Thyroid gland (tissue), 4 donors: ENCODE measurements at regions not wholly inside any gene's neighbourhood (a gene's known extent, or its start where the extent isn't known, plus 50 kb on each side); places are given as distances from the start of the nearest gene placed in this dataset.

Source experiments
- POLR2A ChIP-seq, 2 donors: fragments of 450-650 bp; IDR thresholded peaks; one replicate each; pipeline ENCODE4 v1.6.1; 2017; ENCODE audit warnings: antibody characterized with exemption in 2 of 2, mild to moderate bottlenecking in 2 of 2, moderate library complexity in 1 of 2
- TF ChIP-seq, protein P1 (sequence below), 6 experiments: fragments of 200-600 bp in 3 of 6; fragments of 450-650 bp in 3 of 6; sonication (generic) in 3 of 6; IDR thresholded peaks; one replicate each; pipeline ENCODE4 v1.5.1; 2016 to 2019; ENCODE audit warnings: antibody characterized with exemption in 6 of 6, mild to moderate bottlenecking in 2 of 6, inconsistent platforms in 1 of 6, moderate library complexity in 1 of 6

DNA sequence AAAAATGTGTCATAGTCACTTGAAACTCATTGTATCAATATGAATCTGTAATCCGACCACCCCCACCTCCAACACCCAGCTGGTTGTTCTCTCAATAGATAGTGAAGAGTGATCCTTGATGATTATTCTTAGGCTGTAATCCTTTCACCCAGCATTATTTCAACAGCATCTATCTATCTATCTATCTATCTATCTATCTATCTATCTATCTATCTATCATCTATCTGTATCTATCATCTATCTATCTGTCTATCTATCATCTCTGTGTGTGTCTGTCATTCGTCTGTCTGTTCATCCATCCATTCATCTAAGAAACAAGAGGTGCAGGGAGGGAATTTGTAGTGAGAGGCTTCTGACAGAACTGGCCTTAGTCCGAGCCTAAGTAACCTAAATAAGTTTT is 78.7 kb upstream of the IGSF10 start:
- no peak for TF ChIP-seq POLR2A (IDR thresholded peaks at IDR 0.05)
- TF ChIP-seq, protein P1, sequence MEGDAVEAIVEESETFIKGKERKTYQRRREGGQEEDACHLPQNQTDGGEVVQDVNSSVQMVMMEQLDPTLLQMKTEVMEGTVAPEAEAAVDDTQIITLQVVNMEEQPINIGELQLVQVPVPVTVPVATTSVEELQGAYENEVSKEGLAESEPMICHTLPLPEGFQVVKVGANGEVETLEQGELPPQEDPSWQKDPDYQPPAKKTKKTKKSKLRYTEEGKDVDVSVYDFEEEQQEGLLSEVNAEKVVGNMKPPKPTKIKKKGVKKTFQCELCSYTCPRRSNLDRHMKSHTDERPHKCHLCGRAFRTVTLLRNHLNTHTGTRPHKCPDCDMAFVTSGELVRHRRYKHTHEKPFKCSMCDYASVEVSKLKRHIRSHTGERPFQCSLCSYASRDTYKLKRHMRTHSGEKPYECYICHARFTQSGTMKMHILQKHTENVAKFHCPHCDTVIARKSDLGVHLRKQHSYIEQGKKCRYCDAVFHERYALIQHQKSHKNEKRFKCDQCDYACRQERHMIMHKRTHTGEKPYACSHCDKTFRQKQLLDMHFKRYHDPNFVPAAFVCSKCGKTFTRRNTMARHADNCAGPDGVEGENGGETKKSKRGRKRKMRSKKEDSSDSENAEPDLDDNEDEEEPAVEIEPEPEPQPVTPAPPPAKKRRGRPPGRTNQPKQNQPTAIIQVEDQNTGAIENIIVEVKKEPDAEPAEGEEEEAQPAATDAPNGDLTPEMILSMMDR (IDR thresholded peaks at IDR 0.05), result no peak
